ENCODE measurements at regions not wholly inside any gene's neighbourhood (a gene's known extent, or its start where the extent isn't known, plus 50 kb on each side); places are given as distances from the start of the nearest gene placed in this dataset.

DNA sequence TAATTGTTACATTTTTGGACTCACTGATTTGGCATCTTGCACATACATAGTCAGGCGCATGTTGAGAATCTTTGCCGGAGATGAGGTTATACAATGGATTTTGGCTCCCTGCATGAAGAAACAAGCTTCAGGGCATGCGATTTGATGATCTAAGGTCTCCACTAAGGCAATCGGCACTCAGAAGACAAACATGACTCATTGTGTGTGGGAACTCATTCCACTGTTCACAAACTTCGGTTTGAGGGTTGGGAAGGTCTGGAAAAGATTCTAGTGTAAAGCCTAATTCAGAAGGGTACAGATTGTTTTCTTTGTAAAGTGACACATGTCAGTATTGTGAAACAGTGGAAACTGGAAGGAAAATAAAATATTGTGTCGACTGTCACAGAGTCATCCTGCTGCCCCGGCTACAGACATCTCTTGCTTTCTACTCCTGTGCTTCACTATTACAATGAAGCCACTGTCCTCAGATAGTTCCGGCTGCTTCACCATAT lies 192.6 kb upstream of the HMGA2 start:
- no peak for DNase-seq

DNA sequence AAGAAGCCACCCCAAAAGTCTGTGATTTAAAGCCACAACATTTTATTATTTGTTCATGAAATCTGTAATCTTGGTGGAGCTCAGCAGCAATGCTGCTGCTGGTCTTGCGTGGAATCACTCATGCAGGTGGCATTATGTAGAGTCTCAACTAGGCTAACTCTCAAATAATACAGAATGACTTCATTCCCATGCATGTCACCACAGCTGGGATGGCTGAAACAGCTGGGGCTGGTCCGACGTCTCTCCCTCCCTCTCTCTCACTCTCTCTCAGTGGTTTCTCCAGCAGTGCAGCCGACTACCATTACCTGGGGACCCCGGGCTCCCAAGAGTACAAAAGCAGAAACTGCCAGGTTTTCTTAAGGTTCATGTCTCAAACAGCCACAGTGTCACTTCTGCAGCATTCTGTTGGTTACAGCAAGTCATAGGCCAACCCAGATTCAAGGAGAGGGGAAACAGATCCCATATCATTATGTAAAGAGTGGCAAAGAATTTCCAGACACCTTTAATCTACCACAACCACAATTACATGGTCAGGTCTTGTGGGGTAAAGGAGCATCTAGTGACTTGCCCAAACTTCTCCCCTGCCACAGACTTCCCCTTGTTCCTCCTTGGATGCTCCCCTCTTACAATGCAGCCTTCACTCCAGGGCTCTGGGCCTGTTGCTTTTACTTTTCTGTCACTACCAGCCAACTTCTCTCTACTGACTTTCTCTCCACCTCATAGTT lies 192.0 kb upstream of the HMGA2 start:
- no peak for DNase-seq

GRCh38 chr12:65634061-65634460 lies 190.2 kb upstream of the HMGA2 start:
- DNase-seq, result no peak

GRCh38 chr12:65634626-65635331 lies 189.5 kb upstream of the HMGA2 start:
- DNase-seq, result no peak

DNA sequence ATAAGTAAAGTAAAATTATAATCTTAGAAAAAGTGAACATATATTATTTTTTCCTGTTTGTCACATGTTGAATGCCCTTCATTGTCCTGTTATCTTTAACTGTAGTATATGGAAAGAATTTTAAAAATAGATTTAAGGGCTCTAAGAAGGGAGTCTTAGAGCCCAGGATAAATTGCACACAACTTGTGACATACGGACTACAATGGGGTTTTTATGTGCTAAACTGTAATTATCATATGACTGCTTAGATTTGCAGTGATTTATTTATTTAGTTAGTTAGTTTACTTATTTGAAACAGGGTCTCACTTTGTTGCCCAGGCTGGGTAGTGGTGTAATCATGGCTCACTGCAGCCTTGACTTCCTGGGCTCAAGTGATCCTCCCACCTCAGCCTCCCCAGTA lies 187.8 kb upstream of the HMGA2 start:
- DNase-seq, result no peak

DNA sequence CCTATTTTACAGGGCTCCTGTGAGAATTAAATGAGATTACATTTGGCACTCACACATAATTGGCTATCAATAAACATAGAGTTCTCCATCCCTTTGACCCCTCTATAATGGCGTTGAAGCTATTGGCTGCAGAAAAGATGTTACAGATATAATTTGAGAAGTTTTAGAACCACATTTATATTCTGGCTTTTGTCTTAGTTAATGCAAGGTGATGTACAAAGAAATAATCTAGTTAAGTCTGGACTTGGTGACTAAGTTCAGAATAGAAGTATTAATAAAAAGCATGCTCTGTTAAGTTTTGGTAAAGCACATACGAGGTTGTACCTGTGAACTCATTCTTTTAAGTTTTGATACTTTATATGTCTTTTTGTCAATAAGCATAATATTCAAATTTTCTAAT lies 187.1 kb upstream of the HMGA2 start:
- no peak for DNase-seq

- DNase-seq, result no peak
These were observed 186.5 kb upstream of the HMGA2 start for GRCh38 chr12:65637774-65638173.

DNA sequence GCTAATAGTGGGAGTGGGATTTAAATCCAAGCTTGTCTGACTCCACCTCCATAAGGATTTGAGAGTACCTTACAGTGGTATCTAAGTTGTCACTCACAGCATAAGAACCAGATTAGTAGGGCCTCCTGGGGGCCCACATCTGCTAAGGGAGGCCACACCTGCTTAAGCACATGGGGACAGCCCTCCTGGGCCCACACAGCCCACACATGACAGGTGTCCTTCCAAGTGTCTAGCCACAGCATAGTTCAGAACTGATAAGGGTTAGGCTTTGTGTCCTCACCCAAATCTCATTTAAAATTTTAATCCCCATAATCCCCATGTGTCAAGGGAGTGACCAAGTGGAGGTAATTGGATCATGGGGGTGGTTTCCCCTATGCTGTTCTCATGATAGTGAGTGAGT lies 186.0 kb upstream of the HMGA2 start:
- DNase-seq, result no peak

DNA sequence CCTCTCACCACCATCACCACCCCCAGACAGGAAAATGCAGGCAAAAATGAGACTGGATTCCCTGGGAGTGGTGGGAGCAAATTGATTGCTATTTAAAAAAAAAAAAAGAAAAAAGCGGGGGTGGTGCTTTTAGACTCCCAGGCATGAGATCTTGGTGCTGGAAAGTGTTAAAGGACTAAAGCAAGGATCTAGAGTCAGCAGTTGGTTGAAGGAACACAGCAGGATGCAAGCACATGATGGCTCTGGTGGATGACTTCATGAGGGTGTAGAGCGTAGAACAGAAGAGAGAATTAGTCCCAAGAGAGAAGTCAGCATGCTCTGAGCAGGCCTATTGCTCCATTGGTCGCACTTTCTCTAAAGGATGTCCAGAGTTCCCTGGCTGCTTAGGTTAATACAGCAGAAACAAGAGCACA lies 183.8 kb upstream of the HMGA2 start:
- no peak for DNase-seq

DNA sequence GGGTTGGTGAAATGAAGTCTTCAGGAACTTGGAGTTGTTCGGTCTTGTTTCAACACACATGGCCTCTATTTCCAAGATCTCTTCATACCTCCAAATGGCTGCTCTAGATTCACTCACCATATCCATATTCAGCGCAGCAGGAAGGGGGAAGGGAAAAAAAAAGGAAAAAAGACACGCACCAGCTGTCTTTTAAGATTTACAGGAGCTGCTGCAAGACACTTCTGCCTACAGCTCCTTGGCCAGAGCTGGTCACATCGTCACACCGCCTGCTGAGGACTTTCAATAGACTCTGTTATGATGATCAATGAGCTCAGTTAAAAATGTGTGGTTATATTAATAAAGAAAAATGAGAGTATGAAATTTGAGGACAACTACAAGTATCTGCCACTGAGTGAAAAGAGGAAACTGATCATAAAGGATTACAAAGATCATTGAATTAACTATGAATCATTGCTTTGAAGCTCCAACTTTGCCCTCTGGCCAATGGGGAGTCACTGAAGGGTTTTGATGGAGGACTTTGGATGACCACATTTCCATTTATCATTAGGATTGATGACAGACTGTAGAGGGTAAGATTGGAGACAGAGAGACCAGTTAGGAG lies 182.1 kb upstream of the HMGA2 start:
- no peak for DNase-seq

- no peak for DNase-seq
These were observed 181.1 kb upstream of the HMGA2 start for GRCh38 chr12:65643171-65643570.

DNA sequence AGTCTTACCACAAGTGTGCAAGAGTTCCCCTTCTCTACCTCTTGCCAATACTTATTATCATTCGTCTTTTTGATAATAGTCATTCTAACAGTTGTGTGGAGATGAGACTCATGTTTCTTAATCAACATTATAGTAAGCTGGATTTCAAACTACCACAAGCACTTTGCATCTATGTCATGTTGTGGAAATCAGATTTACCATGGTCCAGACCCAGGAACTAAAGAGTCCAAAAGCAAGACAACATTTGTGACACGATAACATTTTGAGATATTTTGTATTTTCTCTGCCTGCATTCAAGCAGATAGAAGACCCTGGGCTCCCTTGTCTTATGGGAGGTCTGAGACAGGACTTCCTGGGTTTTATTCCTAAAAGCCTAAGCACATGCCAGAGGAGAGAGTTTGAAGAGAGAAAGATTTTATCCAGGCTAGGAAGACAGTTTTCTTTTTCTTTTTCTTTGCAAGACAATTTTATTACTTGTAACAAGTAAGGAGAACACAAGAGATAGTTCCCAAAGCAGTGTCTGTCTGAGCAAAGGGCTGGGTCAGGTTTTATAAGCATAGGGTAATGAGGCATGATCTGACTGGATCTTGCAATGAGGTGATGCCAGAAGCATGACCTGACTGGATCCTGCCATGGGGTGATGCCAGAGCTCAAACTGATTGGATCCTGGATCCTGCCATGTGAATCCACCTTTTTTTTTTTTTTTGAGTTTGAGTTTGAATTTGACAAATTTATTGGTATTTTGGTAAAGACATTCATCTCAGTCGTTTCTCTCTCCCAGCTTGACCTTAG lies 180.5 kb upstream of the HMGA2 start:
- no peak for DNase-seq

- no peak for DNase-seq
These were observed 178.1 kb upstream of the HMGA2 start for GRCh38 chr12:65646127-65646643.

GRCh38 chr12:65647074-65647473 lies 177.2 kb upstream of the HMGA2 start:
- no peak for DNase-seq

DNA sequence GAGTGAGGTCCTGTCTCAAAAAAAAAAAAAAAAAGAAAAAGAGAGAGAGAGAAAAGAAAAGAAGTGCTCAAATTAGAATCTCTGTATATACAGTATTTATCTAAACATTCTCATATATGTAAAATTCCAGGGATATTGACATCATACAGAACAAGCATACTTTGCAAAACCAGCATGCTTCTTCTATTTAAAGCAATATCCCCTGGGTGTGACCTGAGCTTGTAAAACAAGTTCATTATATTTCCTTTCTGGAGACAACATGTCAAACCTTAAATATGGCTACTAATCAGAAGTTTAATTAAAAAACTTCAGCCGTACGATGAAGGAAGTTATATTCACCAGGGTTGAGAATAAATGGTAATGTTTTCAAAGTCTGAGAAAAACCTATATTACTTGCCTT lies 175.8 kb upstream of the HMGA2 start:
- DNase-seq, result no peak

- DNase-seq, result no peak
These were observed 175.2 kb upstream of the HMGA2 start for GRCh38 chr12:65649126-65649525.

DNA sequence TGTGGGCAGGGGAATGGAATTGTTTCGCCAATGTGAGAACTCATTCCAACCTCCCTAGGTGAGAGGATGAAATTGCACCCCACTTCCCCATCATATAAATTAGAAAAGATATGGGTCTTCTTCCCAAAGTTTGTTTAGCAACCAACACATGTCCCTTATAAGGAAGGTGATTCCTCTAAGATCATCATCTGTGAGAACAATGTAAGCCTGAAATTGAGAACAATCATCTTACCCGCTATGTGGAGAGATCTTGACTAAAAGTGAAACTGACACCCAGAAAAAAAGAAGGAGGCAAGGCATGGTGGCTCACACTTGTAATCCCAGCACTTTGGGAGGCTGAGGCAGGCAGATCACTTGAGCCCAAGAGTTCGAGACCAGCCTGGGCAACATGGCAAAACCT lies 173.2 kb upstream of the HMGA2 start:
- no peak for DNase-seq

DNA sequence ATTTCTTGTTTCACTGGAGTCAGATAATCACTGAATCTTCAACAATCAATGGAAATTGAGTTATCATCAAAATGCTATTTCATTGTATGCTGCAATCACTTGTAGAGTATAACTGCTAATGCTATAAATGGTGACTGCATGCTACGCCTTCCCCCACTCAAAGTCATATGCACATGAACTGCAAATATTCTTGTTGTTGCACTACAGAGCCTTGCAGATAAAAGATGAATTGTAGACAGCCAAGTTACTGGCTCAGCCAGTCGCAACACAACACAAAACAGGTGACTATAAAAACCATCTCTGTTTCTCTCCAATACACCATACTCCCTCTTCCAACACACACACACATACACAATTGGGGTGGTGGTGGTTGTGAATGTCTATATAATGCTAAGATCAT lies 171.0 kb upstream of the HMGA2 start:
- no peak for DNase-seq

- no peak for DNase-seq
These were observed 170.2 kb upstream of the HMGA2 start for GRCh38 chr12:65653946-65654629.

DNA sequence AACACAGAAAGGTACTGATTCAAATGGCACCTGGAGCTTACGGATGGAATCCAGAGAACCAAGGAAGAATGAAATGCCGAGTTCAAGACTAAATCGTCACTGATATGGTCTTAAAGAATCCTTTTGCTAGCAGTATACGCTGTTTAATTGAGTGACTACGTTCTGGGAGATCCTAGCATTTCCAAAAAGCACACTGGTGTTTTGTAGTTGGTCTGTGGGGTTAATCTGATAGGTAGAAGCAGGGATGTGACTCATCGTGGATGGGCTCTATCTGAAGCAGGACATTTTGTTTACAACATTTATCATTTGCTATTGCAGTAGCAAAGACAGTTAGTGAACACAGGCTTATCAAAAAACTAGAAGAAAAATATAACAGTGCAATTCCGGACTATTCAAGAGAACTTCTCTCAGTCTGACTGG lies 169.2 kb upstream of the HMGA2 start:
- no peak for DNase-seq

DNA sequence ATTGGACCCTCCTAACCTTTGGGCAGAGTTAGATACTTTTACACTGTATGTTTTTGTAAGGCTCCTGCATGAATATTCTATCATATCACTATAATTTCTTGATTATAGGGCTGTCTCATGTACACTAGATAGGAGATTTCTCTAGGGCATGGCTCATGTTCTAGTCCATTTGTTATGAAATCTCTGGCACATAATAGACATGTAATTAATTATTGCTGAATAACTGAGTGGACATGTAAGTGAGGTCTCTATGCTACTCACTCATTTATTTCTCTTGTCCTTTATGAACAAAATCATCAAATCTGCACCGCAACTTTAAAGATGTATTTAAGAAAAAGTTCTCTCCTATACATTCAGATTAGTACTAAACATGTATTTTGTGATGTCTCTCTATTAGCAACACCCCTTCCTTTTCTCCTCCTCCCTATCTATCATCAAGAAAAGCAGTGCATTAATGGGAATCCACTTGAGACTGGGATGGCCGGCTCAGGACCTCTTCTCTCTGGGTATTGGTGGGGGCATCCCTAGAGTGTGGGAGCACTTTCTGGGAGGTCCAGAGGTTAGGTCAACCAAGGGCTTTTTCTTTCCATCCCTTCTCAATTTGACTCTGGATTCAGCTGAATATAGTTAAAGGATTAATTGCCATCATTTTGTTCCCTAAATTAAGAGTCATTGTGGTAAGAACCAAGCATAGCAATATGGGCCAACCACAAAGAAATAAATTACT lies 168.0 kb upstream of the HMGA2 start:
- no peak for DNase-seq

DNA sequence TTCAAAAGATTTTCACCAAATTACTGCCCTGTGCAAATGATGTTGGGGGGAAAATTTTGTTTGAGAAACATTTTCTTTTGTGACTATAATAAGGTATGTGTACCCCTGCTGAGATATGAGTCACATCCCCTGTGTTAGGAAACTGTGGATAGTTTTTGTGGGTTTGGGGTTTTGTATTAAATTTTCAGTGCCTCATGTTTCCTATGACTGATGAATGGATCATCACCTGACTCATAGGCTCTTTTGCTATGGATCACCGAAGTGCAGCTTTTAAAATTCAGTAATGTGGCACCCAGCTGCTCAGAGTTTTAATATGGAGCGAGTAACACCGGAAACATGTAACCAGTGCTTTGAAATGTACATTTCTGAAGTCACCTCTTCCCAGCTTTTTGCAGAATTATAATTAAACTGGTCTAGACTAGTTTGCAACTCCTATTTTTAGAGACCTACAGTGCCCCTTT lies 167.4 kb upstream of the HMGA2 start:
- DNase-seq, result no peak
